Stimulated activated CD8-positive, alpha-beta memory T cell treated with anti-CD3 and anti-CD28 coated beads, Interleukin-15, amount 100 ng/mL, for 1 hour (primary cell): ENCODE measurements at regions not wholly inside any gene's neighbourhood (a gene's known extent, or its start where the extent isn't known, plus 50 kb on each side); places are given as distances from the start of the nearest gene placed in this dataset.

Experiments
- DNase-seq: peaks from one replicate; pipeline ENCODE4 v3.0.0-alpha.2; 2020; ENCODE audit warnings: low read depth

DNA sequence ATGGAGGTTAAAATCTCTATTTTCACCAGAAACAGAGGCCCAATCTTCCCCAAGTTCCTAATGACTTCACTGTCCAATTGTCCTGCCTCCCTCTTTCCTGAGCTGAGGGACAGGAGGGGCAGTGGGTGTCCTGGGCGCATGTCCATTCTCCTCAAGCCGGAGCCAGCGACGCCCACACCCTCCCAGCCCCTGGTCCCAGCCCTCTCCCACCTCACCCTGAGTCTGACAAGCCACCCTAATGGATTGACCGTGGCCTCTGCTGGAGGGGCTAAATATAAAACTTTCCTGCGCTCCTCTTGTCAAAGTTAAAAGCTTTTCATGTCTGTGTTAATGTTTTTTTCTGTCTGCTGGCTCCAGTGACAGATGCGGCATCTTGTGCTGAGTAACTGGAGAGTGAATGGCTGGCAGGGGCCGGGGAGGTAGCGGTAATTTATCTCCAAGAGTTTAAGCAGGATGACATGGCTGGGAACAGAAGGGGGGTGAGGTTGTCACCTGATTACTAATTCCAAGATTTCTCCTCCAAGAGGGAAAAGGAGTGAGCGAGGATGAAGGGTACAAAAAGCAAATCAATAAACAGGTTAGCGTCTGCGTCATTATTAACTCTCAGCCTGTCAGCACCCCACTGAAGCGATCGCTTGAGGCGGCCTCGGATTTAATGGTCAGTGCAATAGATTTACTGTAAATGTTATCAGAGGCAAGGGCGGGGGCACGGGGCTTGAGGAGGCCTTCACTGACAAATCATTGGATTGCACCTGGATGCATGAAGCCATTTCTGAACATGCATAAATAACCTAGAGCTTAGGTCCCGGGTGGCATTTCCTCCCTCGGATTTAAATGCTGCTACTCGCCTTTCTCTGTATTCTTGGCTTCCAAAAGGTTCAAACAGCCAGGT is 118.1 kb upstream of the MAFB start:
- no peak for DNase-seq

DNA sequence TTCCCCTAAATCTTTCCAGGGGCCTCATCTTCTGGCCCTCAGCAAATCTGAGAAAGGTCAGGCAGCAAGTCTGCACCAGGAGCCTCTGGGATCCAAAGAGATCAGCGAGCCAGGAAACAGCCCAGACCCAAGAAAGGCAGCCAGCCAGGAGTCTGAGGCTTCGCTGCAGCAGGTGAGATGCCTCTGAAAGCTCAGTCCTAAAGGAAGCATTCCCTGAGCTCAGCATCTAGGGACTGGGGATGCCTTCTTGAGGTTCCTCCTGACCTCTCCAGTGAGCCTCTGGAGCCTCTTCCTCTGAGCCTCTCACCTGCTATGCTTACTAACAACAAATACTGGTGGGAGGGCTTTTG is 118.8 kb upstream of the MAFB start:
- no peak for DNase-seq

DNA sequence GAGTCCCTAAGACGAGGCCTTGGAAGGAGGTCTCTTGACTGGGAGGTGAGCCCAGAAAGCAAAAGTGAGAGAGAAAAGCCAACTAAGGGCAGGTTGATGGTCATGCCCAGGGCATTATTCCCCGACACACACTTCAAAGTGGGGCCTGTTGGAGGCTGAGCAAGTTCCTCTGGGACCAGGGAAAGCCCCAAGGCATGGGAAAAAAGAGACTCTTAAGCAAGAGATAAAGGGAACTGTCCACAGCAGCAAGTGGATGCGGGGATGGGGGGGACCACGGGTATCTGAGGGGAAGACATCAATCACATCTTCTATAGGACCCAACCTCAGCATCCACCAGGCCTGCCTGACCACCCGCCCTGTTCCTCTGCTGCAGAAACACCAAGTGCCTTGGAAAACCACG is 119.9 kb upstream of the MAFB start:
- no peak for DNase-seq

DNA sequence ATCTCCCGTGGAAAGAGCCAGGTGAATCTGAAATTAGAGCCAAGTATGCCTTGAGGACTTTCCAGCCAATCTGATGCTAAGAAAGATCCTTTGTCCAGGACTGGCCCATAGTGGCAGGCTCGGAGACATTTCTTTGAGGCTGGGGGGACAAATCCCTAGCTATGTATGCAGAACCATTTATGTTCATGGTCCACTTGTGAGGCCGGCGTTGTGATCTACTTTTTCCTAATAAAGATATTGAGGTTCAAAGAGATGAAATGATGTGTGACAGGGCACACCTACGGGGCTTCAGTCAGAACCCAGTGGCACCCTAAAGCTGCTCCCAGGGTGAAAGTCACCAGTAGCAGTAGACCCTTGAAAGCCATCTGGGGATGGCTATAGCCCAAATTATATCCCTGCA is 120.3 kb upstream of the MAFB start:
- no peak for DNase-seq

DNA sequence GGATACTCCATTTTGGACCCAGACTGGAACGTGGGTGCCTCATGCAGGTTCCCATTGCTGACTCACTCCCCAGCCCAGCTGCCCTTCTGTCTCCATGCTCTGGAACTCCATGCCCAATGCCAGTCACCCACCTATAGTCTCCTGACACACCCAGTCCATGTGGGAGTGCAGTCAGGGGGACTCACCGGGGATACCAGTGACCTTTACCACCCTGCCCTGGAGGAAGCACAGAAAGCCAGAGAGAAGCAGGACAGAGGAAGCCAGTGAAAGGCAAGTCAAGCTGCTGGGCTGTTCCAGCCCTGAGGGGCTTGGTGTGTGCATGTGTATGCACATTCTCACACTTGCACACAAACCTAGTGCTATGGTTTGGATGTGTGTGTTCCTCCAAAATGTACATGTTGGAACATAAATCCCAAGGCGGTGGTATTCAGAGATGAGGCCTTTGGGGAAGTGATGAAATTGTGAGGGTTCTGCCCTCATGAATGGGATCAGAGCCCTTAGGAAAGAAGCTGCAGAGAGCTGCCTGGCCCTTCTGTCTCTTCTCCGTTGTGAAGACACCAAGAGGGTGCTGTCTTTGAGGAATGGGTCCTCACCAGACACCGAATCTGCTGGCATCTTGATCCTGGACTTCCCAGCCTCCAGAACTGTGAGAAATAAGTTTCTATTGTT is 121.4 kb upstream of the MAFB start:
- DNase-seq = no peak

DNA sequence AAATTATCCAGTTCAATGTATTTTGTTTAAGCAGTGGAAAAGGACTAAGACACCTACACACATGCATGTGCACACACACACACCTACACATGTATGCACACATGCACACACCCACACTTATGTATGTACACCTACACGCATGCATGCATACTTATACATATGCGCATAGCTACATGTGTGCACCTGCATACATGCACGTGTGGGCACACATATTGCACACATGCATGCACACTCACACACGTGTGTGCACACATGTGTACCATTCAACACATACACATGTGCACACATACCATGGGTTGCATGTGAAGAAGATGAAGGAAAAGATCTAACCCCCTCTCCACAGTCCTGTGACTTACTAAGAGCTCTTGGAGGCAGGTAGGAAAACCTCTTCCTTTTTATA is 122.0 kb upstream of the MAFB start:
- DNase-seq = no peak

DNA sequence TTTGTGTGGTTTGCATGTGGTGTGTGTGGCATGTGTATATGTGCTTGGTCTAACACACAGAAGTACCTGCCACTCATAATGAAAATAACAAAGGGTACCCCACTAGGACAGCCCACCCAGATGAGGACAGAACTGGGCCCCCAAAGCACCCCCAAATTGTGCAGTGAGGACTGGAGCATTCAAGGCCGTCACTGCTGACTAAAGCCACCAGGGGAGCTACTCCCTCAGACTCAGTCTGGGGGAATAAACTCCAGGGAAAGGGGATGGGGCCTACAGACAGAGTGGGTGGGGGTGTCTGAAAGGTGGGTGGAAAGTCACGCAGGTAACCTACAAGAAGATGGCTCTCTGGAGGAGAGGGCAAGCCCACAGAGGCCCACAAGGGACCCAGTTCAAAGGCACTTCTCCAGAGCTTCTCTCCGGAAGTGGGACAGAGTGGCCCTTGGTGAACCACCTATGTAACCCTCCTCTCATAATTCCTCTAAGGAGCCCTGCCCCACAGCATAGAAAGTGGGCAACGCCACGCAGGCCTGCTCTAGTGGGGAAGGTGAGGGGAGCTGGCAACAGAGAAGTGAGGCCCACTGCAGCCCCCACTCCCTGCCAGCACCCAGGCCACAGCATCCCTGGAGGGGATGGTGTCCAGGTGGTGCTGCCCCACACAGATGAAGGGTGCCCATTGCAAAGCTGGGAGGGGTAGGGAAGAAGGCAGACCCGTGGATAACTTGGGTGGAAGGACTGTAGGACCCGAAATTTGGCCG is 122.8 kb upstream of the MAFB start:
- no peak for DNase-seq

- DNase-seq = no peak
Observed at GRCh38 chr20:40812415-40812925, 123.4 kb upstream of the MAFB start.

DNA sequence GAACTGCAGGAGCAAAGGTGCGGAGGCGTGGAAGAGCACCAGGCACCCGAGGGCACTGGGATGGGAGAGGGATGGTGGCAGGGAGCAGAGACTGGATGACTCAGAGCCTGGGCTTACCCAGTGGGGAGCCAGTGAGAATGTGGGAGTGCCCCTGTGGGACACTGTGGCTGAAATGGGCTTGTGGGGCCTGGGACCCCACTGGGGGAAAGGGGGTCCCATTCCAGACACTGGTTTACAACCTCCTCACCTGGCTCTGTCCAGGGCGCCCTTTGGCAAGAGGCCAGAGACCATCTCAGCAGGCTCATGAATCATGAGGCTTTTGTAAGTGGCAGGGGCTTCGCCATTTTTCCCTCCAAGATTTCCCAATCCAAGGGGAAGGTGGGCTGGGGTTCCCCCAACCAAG is 124.0 kb upstream of the MAFB start:
- DNase-seq = no peak

DNA sequence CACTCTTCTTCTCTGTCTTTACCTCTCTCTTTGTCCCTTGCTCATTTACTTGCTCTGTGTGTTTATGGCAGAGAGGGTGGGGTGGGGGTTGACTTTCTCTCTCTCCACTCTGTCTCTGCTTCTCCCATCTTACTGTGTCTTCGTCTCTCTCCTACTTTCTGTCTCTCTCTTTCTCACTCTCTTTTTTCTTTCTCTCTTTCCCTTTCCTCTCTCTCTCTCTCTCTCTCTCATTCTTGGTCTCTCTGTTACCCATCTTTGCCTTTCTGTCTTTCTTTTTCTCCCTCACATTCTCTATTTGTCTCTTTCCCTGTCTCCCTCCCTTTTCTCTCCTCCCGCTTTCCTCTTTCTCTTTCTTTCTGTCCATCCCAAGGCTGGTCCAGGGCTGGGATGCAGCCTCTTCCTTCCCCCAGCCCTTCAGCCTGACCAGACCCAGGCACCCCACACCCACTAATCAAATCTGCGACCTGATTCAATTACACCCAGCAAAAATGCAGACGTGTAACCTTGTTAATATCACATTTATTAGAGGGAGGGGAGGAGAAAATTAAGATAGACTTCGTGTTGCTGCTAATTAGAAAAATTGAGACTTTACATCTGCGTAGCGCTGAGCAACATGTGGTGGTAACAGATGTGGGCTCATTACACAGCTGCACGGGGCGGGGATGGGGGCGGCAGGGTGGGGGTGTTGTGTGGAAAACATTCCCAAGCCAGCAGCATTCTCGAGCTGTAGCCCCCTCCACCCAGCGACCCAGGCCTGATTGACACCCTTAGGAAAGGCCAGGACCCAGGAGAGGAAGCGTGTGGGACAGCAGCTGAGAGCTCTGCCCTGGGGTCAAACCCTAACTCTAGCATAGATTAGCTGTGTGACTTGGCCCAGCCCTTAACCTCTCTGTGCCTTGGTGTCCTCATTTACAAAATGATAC is 124.9 kb upstream of the MAFB start:
- DNase-seq = no peak

DNA sequence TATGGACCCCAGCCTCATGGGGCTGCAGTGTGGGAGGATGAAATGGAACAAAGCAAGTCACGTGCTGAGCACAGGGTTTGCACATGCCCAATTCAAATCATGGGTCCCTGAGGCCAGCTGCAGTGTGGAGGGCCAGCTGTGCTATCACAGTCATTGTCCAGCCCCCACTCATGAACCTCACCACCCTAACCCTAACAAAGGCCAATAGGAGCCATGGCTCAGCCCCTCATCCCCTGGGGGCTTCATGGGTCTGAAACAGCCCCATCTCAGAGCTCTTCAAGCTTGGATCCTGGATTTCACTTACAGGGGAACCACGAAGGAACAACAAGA is 125.6 kb upstream of the MAFB start:
- DNase-seq = no peak

DNA sequence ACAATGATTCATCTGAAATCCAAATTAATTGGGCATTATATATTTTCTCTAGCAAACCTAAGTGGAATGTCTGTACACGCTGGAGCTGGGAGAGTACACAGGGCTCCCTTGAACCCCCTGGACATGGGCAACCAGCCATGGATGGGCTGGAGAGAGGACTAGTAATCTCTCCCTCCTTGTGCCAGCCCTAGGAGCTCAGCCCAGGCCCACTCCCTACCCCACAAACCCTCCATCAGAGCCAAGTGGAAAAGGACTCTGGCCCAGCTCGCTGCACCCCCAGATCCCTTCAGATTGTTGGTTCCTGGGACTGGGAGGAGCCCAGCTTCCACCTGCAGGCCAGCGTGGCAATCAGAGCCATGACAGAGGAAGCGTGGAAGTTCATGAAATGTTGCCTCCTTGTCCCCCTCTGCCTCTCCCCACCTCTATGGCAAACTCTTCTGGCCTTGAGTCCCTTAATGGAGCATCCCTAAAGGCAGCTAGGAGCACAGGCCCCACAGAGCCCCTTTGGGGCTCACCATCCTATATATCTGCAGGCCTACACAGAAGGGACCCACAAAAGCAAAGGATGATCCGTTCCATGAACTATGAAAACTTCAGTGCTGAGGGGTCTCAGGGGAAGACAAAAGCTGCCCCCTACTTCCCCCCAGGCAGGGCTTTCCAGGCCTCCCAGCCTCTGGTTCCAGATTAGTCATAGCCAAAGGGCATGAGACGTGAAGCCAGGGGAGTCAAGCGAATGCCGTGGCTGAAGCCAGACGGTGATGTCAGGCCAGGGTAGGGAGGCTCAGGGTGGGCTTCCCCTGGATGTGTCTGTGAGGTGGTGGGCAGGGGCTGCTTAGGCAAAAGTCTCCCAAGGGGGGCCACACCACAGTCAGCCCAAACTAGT is 126.4 kb upstream of the MAFB start:
- DNase-seq = no peak

DNA sequence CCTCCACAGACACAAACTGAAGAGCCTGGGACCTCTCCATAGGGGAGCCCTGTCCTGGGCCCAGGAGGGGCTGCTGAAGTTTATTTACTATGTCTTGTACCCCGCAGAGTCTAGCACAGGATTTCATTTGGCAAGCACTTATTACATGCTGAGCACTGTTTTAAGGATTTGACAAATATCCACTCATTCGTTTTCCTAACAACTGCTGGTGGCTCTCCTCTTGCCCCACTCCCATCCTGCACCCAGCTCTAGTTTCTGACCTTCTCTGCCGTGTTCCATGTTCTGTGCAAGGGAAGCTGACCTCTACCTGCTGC is 127.0 kb upstream of the MAFB start:
- DNase-seq = no peak

GRCh38 chr20:40821429-40821828 is 132.4 kb upstream of the MAFB start:
- no peak for DNase-seq

- DNase-seq = no peak
Observed at GRCh38 chr20:40826699-40827098, 137.7 kb upstream of the MAFB start.

DNA sequence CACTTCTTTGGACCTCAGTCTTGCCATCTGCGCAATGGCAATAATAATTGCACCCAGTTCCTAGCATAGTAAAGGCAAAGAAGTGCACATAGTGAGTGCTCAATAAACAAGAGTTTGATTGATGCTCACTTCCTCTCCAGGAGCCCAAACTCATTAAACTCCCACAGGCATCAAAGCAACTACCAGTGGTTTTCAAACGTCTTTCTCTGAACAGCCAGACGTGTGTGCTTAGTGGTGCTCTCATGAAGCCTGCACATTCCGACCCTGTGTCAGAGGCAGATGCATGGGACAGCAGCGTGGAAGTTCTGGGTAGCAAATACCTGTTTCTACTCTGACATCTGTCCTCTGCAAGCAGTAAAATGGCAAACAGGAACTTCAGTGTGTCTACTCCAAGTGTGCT is 146.3 kb upstream of the MAFB start:
- no peak for DNase-seq

- no peak for DNase-seq
Observed at GRCh38 chr20:40838509-40838908, 149.5 kb upstream of the MAFB start.

GRCh38 chr20:40843251-40843650 is 154.2 kb upstream of the MAFB start:
- no peak for DNase-seq

GRCh38 chr20:40844332-40844731 is 155.3 kb upstream of the MAFB start:
- DNase-seq = no peak

GRCh38 chr20:40848096-40848495 is 159.1 kb upstream of the MAFB start:
- DNase-seq = no peak

- DNase-seq = no peak
Observed at GRCh38 chr20:40848526-40848925, 159.5 kb upstream of the MAFB start.
